8988T (cell line): ENCODE measurements at regions not wholly inside any gene's neighbourhood (a gene's known extent, or its start where the extent isn't known, plus 50 kb on each side); places are given as distances from the start of the nearest gene placed in this dataset.
"Not testable (repeated sequence)": the region's sequence is repeated elsewhere in the genome, so short reads cannot be mapped to it uniquely, and the experiment has no call there.

ENCODE experiments used
- DNase-seq: peaks from one replicate; pipeline ENCODE4 v3.0.0; 2011

DNA sequence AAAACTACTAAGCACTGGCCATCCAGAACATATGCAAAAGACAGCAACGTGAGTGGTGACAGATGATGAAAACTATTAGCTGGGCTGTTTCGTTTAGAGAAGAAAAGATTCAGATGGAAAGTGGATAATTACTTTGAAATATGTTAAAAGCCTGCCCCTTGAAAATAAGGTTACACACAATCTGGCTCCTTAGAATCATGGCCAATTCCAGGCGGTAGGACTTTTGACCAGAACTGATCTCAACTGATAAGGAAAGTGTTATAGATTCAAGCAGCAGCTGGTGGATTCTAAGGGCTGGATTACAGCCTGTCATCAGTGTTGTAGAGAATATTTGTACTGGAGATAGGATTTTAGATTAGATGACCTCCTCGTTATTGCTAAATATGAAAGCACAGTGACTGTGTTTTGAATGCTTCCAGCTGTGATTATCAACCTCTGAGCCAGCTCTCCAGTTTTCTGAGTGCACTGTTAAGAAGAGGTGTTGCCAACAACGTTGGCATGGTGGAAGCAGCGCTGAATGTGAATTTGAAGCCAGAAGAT, 75.1 kb downstream of the KBTBD2 start:
- DNase-seq = not testable (repeated sequence)

DNA sequence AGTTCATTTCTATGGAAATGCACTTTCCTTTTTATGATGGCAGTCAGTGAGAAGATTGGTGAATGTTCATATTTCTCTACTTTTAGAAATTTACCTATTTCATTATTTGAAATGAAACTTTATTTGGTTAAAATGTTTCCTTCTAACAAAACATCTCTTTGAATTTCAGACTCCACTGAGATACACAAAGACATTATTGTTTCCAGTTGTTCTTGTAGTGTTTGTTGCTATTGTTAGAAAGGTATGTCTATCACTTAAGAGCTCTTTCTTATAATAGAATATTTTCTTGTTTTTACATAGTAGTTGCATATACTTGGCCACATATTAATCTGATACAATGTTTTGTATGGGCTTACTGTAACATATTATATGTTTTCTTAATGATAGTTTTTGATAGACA, 76.8 kb downstream of the KBTBD2 start:
- DNase-seq = not testable (repeated sequence)

DNA sequence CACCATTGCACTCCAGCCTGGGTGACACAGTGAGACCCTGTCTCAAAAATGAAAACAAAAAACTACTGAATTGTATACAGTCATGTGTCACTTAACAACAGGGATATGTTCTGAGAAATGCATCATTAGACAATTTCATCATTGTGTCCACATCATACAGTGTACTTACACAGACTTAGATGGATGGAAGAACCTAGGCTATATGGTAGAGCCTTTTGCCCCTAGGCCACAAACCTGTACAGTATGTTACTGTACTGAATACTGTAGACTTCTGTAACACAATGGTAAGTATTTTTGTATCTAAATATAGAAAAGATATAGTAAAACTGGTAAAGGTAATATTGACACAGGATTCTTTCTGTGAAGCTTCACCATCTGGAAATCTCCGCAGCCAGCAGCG, 81.7 kb downstream of the KBTBD2 start:
- no peak for DNase-seq

DNA sequence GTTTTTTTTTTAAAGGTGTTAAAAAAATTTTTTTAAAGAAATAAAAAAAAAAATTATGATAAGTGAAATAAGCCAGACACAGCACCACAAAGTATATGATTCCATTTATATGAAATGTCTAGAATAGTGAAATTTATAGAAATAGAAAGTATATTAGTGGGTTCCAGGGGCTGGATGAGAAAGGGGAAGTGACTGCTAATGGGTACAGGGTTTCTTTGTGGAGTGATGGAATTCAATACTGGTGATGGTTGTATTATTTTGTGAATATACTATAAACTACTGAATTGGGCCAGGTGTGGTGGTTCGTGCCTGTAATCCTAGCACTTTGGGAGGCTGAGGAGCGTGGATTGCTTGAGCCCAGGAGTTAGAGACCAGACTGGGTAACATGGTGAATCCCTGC, 82.2 kb downstream of the KBTBD2 start:
- no peak for DNase-seq

DNA sequence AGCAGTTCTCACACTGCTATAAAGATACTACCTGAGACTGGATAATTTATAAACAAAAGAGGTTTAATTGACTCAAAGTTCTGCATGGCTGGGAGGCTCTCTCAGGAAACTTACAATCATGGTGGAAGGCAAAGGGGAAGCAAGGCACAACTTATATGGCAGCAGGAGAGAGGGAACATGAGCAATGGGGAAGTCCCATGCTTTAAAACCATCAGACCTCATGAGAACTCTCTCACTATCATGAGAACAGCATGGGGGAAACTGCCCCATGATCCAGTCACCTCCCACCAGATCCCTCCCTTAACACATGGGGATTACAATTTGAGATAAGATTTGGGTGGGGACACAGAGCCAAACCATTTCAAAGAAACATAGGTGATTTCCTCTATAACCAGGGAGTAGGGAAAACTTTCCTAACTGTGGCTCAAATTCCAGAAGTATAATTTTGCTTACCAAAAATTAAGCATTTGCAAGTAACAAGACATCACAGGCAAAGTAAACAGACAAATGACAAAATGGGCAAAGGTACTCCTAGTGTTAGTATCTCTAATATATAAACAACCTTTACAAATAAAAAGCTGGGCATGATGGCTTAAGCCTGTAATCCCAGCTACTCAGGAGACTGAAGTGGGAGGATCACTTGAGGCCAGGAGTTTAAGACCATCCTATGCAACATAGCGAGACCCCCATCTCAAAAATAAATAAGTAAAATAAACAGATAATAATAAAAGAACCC, 88.0 kb downstream of the KBTBD2 start:
- no peak for DNase-seq

DNA sequence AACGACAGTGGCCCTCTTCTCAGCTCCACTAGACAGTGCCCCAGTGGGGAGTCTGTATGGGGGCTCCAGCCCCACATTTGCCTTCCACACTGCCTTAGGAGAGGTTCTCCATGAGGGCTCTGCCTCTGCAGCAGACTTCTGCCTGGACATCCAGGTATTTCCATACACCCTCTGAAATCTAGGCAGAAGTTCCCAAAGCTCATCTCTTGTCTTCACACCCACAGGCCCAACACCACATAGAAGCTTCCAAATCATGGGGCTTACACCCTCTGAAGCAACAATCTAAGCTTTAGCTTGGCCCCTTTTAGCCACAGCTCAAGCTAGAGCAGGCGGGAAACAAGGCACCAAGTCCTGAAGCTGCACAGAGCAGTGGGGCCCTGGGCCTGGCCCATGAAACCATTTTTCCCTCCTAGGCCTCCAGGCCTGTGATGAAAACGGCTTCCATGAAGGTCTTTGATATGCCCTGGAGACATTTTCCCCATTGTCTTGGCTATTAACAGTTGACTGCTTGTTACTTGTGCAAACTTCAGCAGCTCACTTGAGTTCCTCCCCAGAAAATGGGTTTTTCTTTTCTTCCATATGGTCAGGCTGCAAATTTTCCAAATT, 89.2 kb downstream of the KBTBD2 start:
- no peak for DNase-seq

DNA sequence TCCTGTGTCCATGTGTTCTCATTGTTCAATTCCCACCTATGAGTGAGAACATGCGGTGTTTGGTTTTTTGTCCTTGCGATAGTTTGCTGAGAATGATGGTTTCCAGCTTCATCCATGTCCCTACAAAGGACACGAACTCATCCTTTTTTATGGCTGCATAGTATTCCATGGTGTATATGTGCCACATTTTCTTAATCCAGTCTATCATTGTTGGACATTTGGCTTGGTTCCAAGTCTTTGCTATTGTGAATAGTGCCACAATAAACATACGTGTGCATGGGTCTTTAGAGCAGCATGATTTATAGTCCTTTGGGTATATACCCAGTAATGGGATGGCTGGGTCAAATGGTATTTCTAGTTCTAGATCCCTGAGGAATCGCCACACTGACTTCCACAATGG, 98.5 kb downstream of the KBTBD2 start:
- DNase-seq = not testable (repeated sequence)

DNA sequence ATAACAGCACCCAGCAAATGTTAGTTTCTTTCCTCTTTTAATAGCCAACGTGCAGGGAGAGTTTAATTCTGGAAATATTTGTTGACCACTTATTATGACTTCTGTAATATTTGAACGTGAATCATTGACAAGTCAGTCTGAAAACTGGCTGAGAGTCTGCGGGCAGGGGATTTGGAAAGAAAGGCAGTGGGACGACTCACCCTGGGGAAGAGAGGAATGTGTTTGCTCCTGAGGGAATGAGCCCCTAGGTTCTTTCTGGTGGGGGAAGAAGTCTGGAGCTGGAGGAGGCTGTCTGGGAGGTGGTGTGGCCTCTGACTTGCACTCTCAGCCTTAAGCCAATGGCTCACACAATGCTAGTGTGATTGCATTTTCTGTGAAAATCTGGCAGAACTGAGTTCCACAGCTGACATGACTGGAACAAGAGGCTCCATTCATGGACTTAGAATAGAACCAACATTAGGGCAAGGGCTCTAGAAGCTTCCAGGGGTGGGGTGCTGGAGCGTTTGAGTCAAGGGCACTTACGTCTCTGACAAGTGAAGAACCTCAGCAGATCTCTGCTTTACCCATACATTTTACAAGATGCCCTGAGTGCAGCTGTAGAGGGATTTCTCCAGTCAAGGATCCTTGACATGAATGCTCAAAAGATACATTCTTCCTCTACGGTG, 100.7 kb downstream of the KBTBD2 start:
- DNase-seq = not testable (repeated sequence)

DNA sequence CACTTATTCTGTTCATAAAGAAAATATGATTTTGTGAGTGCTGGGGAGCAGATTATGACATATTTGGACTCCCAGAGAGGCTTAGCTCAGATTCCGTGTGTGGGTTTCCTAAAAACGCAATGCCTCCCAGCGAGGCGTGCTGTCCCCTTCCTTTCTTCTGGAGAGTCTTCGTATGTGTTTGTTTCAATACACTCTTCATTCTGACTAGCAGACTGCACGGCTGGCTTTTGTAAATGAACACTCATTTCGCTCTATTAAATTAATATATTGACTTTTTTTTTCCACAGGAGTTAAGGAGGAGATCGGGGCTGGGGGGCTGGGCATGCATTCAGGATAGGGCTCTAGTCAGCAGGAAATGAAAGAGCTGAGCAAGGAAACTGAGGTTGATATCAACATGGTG, 102.3 kb downstream of the KBTBD2 start:
- not testable (repeated sequence) for DNase-seq

DNA sequence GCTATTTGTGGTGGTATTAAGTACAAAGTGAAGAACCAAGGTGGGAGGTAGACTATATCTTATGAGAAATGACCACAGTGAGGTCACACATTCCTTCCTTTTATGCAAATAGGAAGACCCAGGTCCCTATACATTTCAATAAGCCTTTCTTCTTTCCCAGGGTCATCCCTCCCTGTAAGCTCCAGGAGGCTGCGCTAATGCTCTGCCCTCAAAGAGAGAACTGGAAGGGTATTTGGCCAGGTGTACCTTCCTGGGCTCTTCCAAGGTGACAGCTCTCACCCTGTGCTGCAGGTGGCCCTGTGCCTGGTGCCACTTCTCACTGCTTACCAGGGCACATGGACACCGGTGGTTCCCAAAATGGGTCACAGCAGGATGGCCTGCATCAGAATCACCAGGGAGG, 103.4 kb downstream of the KBTBD2 start:
- DNase-seq = not testable (repeated sequence)

DNA sequence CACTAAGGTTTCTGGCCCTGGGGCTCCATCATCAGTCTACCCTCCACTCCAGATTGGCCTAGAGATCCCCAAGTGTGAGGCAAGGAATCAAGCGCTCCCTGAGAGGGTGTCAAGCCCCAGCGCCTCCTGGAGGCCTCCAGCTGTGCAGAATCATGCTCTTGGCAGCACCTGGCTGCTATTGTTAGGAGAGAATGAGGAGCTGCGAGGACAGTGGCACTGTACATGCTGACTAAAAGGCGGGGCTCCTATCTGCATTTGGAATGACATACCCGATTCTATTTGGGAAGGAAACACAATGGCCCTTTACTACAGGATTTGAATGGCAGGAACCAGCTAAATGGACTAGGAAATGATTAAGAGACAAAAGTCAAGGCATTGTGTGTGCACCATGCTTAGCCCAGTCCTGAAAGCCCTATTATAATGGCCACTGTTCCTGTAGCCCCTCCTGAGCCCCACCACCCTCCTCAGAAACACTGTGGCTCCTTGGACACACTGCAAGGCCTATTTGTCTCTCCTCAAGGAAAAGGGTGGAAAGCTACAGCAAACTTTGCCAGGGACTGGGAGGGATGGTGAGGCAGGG, 106.1 kb downstream of the KBTBD2 start:
- DNase-seq = not testable (repeated sequence)

DNA sequence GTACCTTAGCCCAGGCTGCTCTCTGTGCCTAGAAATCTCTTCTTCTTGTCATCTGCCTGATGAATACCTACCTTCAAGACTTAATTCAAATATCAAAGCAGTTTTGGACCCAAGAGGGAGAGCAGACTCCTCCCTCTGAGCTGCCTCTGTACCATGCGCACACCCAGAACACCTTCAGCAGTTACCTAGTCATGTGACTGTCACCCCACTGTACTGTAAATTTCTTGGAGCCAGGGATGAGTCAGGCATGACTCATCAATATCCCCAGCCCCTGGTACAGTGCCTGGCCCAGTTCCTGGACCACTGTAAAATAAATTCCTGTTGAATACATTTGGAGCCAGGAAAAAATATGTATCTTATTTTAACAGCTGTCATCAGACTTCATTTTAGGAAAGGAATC, 111.7 kb downstream of the KBTBD2 start:
- DNase-seq = not testable (repeated sequence)

DNA sequence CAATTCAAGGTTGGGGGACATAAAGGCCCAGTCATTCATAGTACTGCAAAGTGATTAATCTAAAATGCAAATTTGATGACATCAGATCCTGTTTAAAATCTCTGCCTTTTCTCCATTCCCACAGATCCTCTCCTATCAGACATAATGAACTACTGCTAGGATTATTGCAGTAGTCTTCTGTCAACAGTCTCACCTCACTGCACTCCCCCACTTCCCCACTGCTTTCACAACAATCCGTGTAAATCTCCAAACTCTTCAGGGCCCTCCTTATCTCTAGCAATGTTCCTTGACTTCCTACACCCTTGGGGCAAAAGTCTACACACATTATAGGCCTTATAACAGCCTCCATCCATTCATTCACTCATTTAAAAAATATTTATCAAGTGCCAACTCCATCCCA, 112.4 kb downstream of the KBTBD2 start:
- DNase-seq = no peak

DNA sequence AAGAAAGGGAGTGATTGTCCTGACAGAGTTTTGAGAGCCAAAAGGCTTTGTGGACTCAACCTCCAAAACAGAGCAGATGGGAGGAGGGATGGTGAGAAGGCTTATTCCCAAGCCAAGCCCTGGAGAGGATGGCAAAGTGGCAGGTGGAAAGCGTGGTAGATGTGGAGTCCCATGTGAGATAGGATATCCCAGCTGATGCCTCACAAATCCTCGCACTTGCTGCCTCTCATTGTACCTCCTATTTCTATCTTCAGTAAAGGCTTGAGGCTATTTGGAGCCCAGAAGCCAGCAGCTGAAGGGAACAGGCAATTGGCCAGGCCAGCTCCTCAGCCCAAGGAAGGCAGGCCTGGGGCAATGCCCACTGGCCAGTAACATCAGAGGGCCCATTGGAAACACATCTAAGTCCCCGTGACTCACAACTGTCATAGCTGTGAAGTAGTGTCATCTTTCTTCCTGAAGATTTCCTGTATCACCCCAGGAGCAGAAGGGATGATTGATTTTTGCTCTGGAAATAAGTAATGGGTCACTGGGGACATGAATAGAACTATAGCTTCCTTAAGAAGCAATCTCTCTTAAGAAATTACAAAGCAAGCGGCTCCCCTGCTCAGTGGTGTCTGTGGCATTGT, 114.4 kb downstream of the KBTBD2 start:
- DNase-seq = not testable (repeated sequence)

DNA sequence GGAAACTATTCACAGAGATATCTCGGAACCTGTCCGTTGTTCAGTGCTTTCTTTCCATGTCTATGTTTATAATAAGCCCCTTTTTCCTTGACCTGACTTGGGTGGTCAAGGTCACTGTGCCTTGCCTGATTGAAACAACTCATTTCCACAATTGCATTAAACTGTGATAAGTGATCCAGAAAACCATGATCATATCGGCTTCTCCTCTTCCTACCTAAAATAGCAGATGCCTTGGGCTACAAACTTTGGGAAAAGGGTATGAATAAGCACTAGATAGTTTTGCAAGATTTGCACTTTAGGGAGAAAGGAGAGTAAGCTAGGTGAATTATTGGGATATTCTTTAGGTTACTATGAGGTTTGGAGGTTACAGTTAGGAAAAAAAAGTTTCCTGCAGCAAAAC, 115.2 kb downstream of the KBTBD2 start:
- DNase-seq = not testable (repeated sequence)

DNA sequence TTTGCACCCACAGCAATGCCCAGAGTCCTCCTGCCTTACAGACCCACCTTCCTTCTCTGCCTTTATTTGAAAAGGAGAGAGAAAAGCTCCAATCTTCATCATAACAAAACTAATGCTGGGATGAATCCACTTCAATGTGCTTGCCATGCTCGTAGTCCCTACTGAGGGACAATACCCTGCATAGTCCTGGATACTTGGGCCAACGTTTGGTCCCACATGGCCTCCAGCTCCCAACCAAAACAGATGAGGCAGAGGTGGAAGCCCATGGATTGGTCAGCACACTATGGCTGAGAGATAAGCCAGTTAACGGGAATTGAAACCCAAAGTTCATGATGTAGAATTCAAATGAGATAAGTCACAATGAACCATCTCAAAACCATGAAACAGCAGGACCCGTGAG, 115.8 kb downstream of the KBTBD2 start:
- DNase-seq = not testable (repeated sequence)

DNA sequence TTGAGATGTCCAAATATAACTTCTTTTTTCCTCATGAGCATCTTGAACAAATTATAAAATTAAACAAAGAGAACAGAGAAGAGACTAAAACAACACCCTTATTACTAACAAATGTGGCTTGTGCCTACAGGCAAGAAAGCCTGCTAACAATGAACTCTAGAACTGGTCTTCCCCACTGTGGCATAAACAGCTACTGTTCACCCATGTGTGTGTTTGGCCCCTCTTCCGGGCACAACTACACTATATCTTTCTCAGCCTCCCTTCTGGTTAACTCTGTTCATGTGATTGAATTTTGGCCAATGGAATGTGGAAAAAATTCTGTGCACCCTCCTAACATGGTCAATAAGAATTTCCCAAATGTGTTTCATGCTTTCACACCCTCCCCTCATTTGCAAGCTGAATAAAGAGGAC, 117.0 kb downstream of the KBTBD2 start:
- DNase-seq = no peak

DNA sequence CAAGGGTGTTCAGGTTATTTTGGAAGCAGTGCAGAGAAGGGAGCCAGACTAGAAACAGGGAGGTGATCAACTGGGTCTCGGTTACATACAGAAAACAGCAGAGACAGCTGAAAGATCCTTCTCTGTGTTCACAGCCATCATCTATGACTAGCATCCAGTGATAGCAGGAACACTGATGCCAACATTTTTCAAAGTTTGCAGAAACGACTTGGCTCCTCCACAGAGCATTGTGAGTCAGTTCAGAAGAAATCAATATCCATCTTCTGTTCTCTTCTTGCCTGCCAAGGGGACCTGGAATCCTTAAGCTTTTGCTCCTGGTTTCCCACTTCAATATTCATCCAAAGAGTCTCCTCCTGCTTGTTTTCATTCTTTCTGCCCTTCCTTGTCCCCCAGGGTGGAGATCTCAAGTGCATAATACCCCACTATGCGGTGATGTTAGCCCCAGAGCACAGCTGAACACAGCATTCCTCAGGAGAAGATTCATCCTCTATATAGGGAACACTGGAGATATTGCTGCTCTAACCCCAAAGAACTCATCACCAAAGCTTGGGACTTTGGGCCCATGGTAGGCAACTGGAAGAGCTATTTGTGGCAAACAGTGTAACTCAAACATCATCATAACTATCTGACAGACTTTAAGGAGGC, 122.6 kb downstream of the KBTBD2 start:
- not testable (repeated sequence) for DNase-seq

DNA sequence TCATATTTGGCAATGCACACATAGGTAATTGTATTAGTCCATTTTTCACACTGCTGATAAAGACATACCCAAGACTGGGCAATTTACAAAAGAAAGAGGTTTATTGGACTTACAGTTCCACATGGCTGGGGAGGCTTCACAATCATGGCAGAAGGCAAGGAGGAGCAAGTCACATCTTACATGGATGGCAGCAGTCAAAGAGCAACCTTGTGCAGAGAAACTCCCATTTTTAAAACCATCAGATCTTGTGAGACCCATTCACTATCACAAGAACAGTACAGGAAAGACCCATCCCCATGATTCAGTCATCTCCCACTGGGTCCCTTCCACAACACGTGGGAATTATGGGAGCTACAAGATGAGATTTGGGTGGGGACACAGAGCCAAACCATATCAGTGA, 123.2 kb downstream of the KBTBD2 start:
- DNase-seq = not testable (repeated sequence)

DNA sequence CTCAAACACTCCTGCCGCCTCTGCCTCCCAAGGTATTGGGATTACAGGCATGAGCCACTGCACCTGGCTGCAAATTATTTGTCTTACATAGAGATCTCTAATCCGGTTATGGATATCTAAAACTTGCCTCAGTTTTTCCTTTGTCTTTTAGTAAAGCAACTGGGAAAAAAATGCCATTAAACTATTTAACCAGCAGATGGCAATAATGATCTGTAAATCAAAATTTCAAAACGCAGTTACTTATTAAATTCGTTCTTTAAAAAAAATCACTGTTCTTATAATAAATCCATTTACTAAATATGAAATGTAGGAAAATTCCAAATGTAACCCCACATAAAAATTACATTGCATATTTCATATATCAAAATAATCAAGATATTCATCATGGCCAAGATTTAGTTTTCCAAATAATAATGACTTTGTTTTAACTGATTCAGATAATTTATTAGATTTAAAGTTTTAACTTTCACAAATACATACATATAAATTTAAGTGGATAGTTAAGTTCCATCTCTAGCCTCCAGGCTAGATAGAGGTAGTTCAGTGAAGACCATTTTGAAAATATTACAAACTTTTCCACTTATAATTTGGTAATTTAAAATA, 125.8 kb downstream of the KBTBD2 start:
- not testable (repeated sequence) for DNase-seq

DNA sequence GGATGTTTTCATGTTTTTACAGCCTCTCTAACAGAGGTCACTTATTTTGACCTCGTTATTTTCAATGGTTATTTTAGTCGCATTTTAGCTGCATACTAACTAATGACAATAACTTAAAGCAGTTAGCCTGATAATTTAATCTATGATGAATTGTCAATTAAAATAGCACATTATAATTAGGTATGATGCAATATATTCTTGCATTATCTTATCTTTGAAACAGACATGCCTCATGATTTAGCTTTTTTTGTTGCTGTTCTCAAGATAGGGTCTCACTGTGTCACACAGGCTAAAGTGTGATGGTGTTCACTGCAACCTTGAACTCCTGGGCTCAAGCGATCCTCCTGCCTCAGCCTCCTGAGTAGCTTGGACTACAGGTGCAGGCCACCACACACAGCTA, 126.4 kb downstream of the KBTBD2 start:
- no peak for DNase-seq

DNA sequence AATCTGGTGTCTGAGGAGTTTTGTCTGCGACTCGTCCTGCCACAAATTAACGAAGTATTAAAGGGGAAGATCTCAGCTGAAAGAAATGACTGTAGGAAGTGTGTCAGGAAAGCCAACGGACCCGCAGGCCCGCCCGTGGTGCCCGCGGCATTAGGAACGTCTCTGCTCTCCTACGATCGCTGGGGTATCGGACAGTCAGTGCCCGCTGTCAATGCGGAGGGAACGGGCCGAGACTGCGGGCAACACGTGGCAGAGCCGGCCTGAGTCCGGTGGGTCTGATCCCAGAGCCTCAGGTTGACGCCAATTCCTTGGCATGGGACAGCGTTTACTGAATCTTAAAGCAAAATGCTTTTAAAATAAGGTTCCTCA, 128.7 kb downstream of the KBTBD2 start:
- no peak for DNase-seq
